WTC11 (cell line): ENCODE measurements at regions not wholly inside any gene's neighbourhood (a gene's known extent, or its start where the extent isn't known, plus 50 kb on each side); places are given as distances from the start of the nearest gene placed in this dataset.

Experiments used
- ATAC-seq: fragments of 200-7000 bp; cut with Tn5 transposase; 2 replicates; pipeline ENCODE4 v1.10.0; 2021; ENCODE audit warnings: mild to moderate bottlenecking, moderate library complexity
- CTCF ChIA-PET: fragments of 300-600 bp; sonication (Branson Sonifier 250); formaldehyde crosslinking; loops from one replicate; lab custom pipeline; 2021; ENCODE audit warnings: antibody characterized with exemption; lab: Charles Lee
- POLR2A ChIA-PET: fragments of 350-600 bp; sonication (Branson Sonifier 250); formaldehyde crosslinking; loops from one replicate; lab custom pipeline; 2021; ENCODE audit warnings: antibody characterized with exemption; lab: Charles Lee
- DNase-seq: peaks from one replicate; pipeline ENCODE4 v3.0.0; 2021; ENCODE audit warnings: low spot score
- H3K27ac Mint-ChIP-seq: 2 replicates; pipeline ENCODE4 v1.8.0; 2021; ENCODE audit warnings: mixed read lengths
- H3K27me3 Mint-ChIP-seq: 2 replicates; pipeline ENCODE4 v1.8.0; 2021; ENCODE audit warnings: low read depth, mild to moderate bottlenecking, moderate library complexity, mixed read lengths
- H3K36me3 Mint-ChIP-seq: 2 replicates; pipeline ENCODE4 v1.8.0; 2021; ENCODE audit warnings: mixed read lengths
- H3K4me1 Mint-ChIP-seq: 2 replicates; pipeline ENCODE4 v1.8.0; 2022; ENCODE audit warnings: mixed read lengths
- H3K4me3 Mint-ChIP-seq: 2 replicates; pipeline ENCODE4 v1.8.0; 2021; ENCODE audit warnings: mild to moderate bottlenecking, moderate library complexity, mixed read lengths
- H3K9me3 Mint-ChIP-seq: 2 replicates; pipeline ENCODE4 v1.8.0; 2021; ENCODE audit warnings: mixed read lengths
- AFF4 ChIP-seq: sonication (generic); formaldehyde crosslinking; IDR thresholded peaks from 2 replicates; pipeline ENCODE4 v1.8.1; 2023; ENCODE audit warnings: mild to moderate bottlenecking, missing genetic modification reagents, borderline replicate concordance
- ARID4B ChIP-seq: sonication (generic); formaldehyde crosslinking; IDR thresholded peaks from 2 replicates; pipeline ENCODE4 v1.8.0; 2023; ENCODE audit warnings: missing genetic modification reagents, mild to moderate bottlenecking, borderline replicate concordance
- ATF3 ChIP-seq: sonication (generic); formaldehyde crosslinking; conservative IDR thresholded peaks from 2 replicates; pipeline ENCODE4 v1.8.1; 2022; ENCODE audit warnings: mild to moderate bottlenecking, missing genetic modification reagents
- CREM ChIP-seq: sonication (generic); formaldehyde crosslinking; IDR thresholded peaks from 2 replicates; pipeline ENCODE4 v1.8.1; 2022; ENCODE audit warnings: mild to moderate bottlenecking, missing genetic modification reagents, moderate library complexity
- E2F5 ChIP-seq: sonication (generic); formaldehyde crosslinking; IDR thresholded peaks from 2 replicates; pipeline ENCODE4 v1.8.1; 2022; ENCODE audit warnings: mild to moderate bottlenecking, moderate library complexity, missing genetic modification reagents
- ELF4 ChIP-seq: sonication (generic); formaldehyde crosslinking; IDR thresholded peaks from 2 replicates; pipeline ENCODE4 v1.8.1; 2022; ENCODE audit warnings: low read depth, mild to moderate bottlenecking, moderate library complexity, missing genetic modification reagents
- ERG ChIP-seq: fragments of 250-450 bp; sonication (Bioruptor Pico); IDR thresholded peaks from 2 replicates; pipeline ENCODE4 v1.8.0; 2021; ENCODE audit warnings: mild to moderate bottlenecking
- FOXP1 ChIP-seq: sonication (generic); formaldehyde crosslinking; IDR thresholded peaks from 2 replicates; pipeline ENCODE4 v1.8.0; 2022; ENCODE audit warnings: missing genetic modification reagents, mild to moderate bottlenecking, moderate library complexity, borderline replicate concordance
- IRF1 ChIP-seq: sonication (generic); formaldehyde crosslinking; IDR thresholded peaks from 2 replicates; pipeline ENCODE4 v1.8.0; 2023; ENCODE audit warnings: missing genetic modification reagents
- NR3C1 ChIP-seq: sonication (generic); formaldehyde crosslinking; conservative IDR thresholded peaks from 2 replicates; pipeline ENCODE4 v1.8.1; 2023; ENCODE audit warnings: low read depth, mild to moderate bottlenecking, missing genetic modification reagents
- PREB ChIP-seq: sonication (generic); formaldehyde crosslinking; IDR thresholded peaks from 2 replicates; pipeline ENCODE4 v1.8.1; 2022; ENCODE audit warnings: mild to moderate bottlenecking, missing genetic modification reagents, moderate library complexity, borderline replicate concordance
- RORB ChIP-seq: fragments of 250-450 bp; sonication (Bioruptor Pico); IDR thresholded peaks from 2 replicates; pipeline ENCODE4 v1.9.0; 2021; ENCODE audit warnings: mild to moderate bottlenecking
- TP53 ChIP-seq: sonication (generic); formaldehyde crosslinking; IDR thresholded peaks from 2 replicates; pipeline ENCODE4 v1.8.1; 2023; ENCODE audit warnings: mild to moderate bottlenecking, missing genetic modification reagents
- ZBTB43 ChIP-seq: sonication (generic); formaldehyde crosslinking; IDR thresholded peaks from 2 replicates; pipeline ENCODE4 v1.8.1; 2023; ENCODE audit warnings: mild to moderate bottlenecking, missing genetic modification reagents
- ZNF425 ChIP-seq: fragments of 250-450 bp; sonication (Bioruptor Pico); conservative IDR thresholded peaks from 2 replicates; pipeline ENCODE4 v1.9.0; 2021; ENCODE audit warnings: mild to moderate bottlenecking

GRCh38 chr19:34576292-34576691 is 94.7 kb downstream of the WTIP start (continued):
- no peak for TF ChIP-seq PREB (CRISPR knock-in tag)
- TF ChIP-seq CREM (CRISPR knock-in tag): no peak

GRCh38 chr19:34575206-34575605 is 93.6 kb downstream of the WTIP start:
- Mint-ChIP-seq H3K27ac (no peak overlapping the region), H3K36me3 (peaks cover 5% of the 10 kb centered on the region), H3K4me1 (peaks cover 22% of the 10 kb centered on the region), H3K9me3 (peaks cover 19% of the 10 kb centered on the region), H3K27me3 (peaks cover 29% of the 10 kb centered on the region), H3K4me3 (no peak overlapping the region)
- TF ChIP-seq E2F5 (no peak), ATF3 (CRISPR knock-in tag) (no peak), NR3C1 (CRISPR knock-in tag) (no peak), ZBTB43 (CRISPR knock-in tag) (no peak), ERG (CRISPR knock-in tag) (no peak), FOXP1 (CRISPR knock-in tag) (no peak), IRF1 (no peak), AFF4 (no peak), TP53 (no peak)
- DNase-seq: no peak
- CTCF ChIA-PET: no interaction called here
- no peak for ATAC-seq
- POLR2A ChIA-PET: no interaction called here

GRCh38 chr19:34574704-34575103 is 93.1 kb downstream of the WTIP start:
- CTCF ChIA-PET: no interaction called here
- no peak overlapping the region for H3K4me3 Mint-ChIP-seq
- ATAC-seq: no peak
- no peak for TF ChIP-seq RORB (CRISPR knock-in tag)
- no peak for TF ChIP-seq ELF4 (CRISPR knock-in tag)
- no peak for TF ChIP-seq ARID4B
- TF ChIP-seq ZNF425 (CRISPR knock-in tag): no peak
- no peak for TF ChIP-seq ERG (CRISPR knock-in tag)

More at GRCh38 chr19:34574704-34575103, 93.1 kb downstream of the WTIP start:
- no peak overlapping the region for H3K27ac Mint-ChIP-seq
- peaks cover 22% of the 10 kb centered on the region for H3K4me1 Mint-ChIP-seq
- H3K27me3 Mint-ChIP-seq: peaks cover 30% of the 10 kb centered on the region
- peaks cover 10% of the 10 kb centered on the region for H3K36me3 Mint-ChIP-seq
- DNase-seq: no peak
- H3K9me3 Mint-ChIP-seq: peaks cover 24% of the 10 kb centered on the region
- POLR2A ChIA-PET: no interaction called here
